T-helper 1 cell (primary cell): ENCODE measurements at regions not wholly inside any gene's neighbourhood (a gene's known extent, or its start where the extent isn't known, plus 50 kb on each side); places are given as distances from the start of the nearest gene placed in this dataset.

Experiments used
- DNase-seq, 5 donors: peaks; one replicate each; pipeline ENCODE4 v3.0.0-alpha.2; 2012 to 2020

DNA sequence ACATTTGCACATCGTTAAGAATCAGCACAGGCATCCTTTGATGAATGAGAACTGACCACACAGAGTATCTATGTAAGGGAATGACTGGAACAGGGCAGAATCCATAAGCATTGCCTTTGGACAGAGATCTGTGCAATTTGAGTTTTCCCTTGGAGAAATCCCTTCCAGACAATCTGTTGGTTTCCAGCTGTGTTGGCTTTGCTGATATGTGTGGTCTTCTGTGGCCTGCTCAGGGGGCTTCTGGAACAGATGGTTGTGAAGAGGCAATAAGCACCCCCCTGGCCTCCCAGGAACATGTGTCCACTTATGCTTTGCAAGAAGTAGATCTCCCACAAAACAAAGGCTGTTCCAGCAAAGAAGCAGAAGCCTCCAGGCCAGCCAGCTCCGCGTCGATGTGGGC is 111.4 kb upstream of the TMEM132C start:
- DNase-seq: no peak

- DNase-seq: no peak
These were observed 103.9 kb upstream of the TMEM132C start for GRCh38 chr12:128163086-128163485.

DNA sequence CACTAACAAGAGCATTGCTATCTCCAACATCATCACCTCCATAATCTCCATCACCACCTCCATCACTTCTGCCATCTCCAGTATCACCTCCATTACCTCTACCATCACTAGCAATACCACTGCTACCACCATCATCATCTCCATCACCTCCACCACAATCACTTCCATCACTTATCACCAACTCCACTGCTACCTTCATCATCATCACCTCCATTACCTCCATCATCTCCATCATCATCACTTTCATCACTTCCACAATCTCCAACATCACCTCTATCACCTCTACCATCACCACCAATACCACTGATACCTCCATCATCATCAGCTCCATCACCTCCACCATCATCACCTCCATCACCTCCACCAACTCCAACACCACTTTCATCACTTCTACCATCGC is 102.4 kb upstream of the TMEM132C start:
- no peak for DNase-seq

GRCh38 chr12:128165387-128165786 is 101.6 kb upstream of the TMEM132C start:
- DNase-seq: no peak

- no peak for DNase-seq
These were observed 98.7 kb upstream of the TMEM132C start for GRCh38 chr12:128168273-128168672.

GRCh38 chr12:128170181-128170580 is 96.8 kb upstream of the TMEM132C start:
- DNase-seq: no peak

GRCh38 chr12:128178565-128178964 is 88.4 kb upstream of the TMEM132C start:
- DNase-seq: no peak

DNA sequence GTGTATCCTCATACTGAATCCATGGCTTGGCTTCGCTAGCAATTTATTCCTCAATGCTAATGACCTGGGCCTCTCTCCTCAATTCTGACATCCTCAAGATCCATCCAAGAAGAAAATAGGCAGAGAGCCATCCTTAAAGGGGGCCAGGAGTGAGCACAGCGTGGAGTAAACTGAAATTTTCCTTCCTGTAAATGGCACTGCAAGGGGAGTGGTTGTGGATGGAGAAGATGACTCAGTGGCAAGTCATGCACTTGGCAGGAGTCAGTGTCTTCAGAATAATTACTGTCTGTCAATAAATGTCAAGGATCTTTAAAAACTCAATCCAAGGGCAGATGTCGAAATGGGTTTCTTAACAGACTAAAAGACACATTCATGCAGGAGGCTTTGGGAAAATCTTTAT is 88.0 kb upstream of the TMEM132C start:
- DNase-seq: no peak

DNA sequence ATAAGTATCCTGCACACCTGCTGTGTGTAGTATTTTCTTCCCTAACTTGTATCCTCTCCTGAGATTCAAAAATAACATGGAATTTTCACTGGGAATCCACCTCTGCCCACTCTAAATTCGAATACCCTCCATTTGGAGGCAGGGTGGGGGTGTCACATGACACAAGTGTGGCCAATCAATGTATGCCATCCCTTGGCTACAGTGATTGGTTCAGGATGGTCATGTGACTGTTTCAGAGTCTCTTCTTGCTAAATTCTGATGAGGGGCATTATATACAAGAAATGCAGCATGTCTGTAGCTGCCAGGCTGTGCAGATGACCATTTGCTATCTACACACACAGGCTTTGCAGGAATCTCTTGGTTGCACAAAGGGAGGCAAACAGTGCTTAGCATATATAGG is 86.8 kb upstream of the TMEM132C start:
- DNase-seq: no peak

DNA sequence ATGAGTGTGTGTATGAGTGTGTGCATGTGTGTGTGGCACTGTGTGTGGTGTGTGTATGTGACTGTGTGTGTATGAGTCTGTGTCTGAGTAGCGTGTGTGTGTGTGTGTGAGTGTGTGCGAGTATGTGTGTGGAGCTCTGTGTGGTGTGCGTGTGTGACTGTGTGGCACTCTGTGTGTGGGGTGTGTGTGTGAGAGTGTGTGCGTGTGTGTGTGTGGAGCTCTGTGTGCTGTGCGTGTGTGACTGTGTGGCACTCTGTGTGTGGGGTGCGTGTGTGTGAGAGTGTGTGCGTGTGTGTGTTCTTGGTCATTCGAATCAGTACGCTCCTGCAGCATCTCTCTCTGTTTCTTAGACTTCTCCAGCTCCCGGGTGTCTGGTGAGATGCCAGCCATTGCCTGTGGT is 76.9 kb upstream of the TMEM132C start:
- no peak for DNase-seq

GRCh38 chr12:128190614-128191013 is 76.4 kb upstream of the TMEM132C start:
- no peak for DNase-seq

DNA sequence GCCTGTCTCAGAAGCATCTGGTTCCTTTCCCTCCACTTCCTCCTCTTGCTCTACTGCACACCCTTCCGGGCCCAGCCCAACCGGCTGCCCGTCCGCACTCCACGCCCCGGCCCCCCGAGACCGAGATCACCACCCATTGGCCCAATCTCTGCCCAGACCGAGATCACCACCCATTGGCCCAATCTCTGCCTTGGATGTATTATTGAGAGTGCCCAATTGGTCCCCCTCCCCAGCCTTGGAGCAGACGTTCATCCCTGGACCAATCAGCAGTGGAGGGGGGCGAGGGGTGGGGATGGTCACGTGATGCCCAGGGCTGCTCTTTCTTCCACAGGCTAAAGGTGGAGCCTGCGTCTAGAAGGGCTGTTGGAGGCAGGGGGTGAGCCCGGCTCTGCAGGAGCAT is 75.6 kb upstream of the TMEM132C start:
- DNase-seq: no peak

- DNase-seq: no peak
These were observed 62.3 kb upstream of the TMEM132C start for GRCh38 chr12:128204711-128205110.

DNA sequence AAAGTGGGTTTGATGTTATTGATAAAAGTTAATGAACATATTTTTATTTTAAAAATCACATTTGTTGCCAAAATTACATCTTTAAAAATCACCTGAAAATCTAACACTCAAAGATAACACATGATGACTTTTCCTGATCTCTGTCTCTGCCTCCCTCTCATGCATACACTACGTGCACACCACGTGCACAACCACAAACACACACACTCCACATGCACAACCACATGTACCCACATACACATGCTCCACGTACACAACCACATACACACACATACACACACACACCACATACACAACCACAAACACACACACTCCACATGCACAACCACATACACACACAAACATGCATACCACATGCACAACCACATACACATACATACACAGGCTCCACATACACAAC is 61.8 kb upstream of the TMEM132C start:
- no peak for DNase-seq

GRCh38 chr12:128205758-128206157 is 61.2 kb upstream of the TMEM132C start:
- DNase-seq: no peak
